ENCODE measurements at regions not wholly inside any gene's neighbourhood (a gene's known extent, or its start where the extent isn't known, plus 50 kb on each side); places are given as distances from the start of the nearest gene placed in this dataset.

DNA sequence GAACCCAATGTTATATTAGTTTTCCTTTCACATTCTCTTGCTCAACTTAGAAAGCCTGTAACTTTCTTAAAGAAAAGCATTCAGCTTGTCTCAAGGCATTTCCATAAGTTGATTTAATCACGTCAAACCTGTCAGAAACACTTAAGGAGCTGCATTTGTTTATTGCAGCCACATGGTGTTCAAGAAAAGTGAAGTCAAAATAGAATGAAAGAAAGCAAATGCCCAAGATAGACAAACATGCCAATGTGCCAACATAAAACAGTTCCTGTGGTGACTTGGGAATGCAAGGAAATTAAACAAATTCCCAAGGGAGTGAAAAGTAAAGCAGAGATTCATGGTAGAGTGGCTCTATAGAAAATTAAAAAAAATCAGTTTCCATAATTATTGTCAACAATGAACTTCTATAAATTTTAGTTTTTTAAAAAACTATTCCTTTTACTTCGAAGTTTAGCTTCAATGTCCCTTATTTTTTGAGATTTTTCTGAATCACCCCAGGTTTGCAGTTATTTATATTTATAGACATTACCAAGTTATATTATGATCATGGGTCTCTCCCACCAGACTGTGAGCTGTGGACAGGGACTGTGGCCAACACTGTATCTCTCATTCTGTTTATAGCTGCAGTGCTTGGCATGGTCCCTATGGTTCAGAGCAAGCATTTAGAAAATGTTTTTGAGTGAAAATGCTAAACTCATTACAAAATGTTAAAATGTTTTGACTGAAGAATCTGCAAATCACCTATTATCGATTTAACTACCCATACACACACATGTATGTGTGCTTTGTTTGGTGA lies 887.4 kb downstream of the REEP3 start:
- peaks cover 2% of the 10 kb centered on the region for H3K9me3 Mint-ChIP-seq (ENCODE audit: low read depth, unreplicated experiment)
- H3K27ac Mint-ChIP-seq (ENCODE audit: unreplicated experiment), result no peak overlapping the region
- H3K4me3 Mint-ChIP-seq (ENCODE audit: low read depth, unreplicated experiment), result no peak overlapping the region
- intact Hi-C loops (cut with micrococcal nuclease; ENCODE audit: unreplicated experiment), result no loop called here
- no peaks in the 10 kb centered on the region for H3K27me3 Mint-ChIP-seq (ENCODE audit: unreplicated experiment)
- DNase-seq, result no peak
- no peaks in the 10 kb centered on the region for H3K4me1 Mint-ChIP-seq (ENCODE audit: low read depth, unreplicated experiment)
- BruUV-seq (replicated peaks), result no TSS peak
- CTCF ChIA-PET, result interaction anchor here (0.7 kb wide), 2 partner anchors 853 to 1414 kb away, joined by 4 read pairs; no protein-coding TSS in a partner anchor
- no peaks in the 10 kb centered on the region for H3K36me3 Mint-ChIP-seq (ENCODE audit: insufficient read depth, unreplicated experiment)
- TF ChIP-seq CTCF (IDR thresholded peaks at IDR 0.05; ENCODE audit: unreplicated experiment), result no peak

GRCh38 chr10:64409349-64409748 lies 888.1 kb downstream of the REEP3 start:
- no peak overlapping the region for H3K27ac Mint-ChIP-seq (ENCODE audit: unreplicated experiment)
- CTCF ChIA-PET, result interaction anchor here (0.7 kb wide), 2 partner anchors 852 to 1413 kb away, joined by 4 read pairs; no protein-coding TSS in a partner anchor

GRCh38 chr10:64416011-64416410 lies 894.8 kb downstream of the REEP3 start:
- intact Hi-C loops (cut with micrococcal nuclease; ENCODE audit: unreplicated experiment), result no loop called here
- no peaks in the 10 kb centered on the region for H3K27me3 Mint-ChIP-seq (ENCODE audit: unreplicated experiment)
- CTCF ChIA-PET, result no interaction called here
- no peak overlapping the region for H3K4me3 Mint-ChIP-seq (ENCODE audit: low read depth, unreplicated experiment)
- no peaks in the 10 kb centered on the region for H3K9me3 Mint-ChIP-seq (ENCODE audit: low read depth, unreplicated experiment)
- H3K27ac Mint-ChIP-seq (ENCODE audit: unreplicated experiment), result no peak overlapping the region
- BruUV-seq (replicated peaks), result no TSS peak
- no peak for TF ChIP-seq CTCF (IDR thresholded peaks at IDR 0.05; ENCODE audit: unreplicated experiment)
- no peak for DNase-seq
- H3K36me3 Mint-ChIP-seq (ENCODE audit: insufficient read depth, unreplicated experiment), result no peaks in the 10 kb centered on the region
- no peaks in the 10 kb centered on the region for H3K4me1 Mint-ChIP-seq (ENCODE audit: low read depth, unreplicated experiment)

More at GRCh38 chr10:64409349-64409748, 888.1 kb downstream of the REEP3 start:
- intact Hi-C loops (cut with micrococcal nuclease; ENCODE audit: unreplicated experiment), result no loop called here
- TF ChIP-seq CTCF (IDR thresholded peaks at IDR 0.05; ENCODE audit: unreplicated experiment), result no peak
- DNase-seq, result no peak
- no peak overlapping the region for H3K4me3 Mint-ChIP-seq (ENCODE audit: low read depth, unreplicated experiment)
- H3K36me3 Mint-ChIP-seq (ENCODE audit: insufficient read depth, unreplicated experiment), result no peaks in the 10 kb centered on the region
- no peaks in the 10 kb centered on the region for H3K27me3 Mint-ChIP-seq (ENCODE audit: unreplicated experiment)
- no peaks in the 10 kb centered on the region for H3K4me1 Mint-ChIP-seq (ENCODE audit: low read depth, unreplicated experiment)
- BruUV-seq (replicated peaks), result no TSS peak
- H3K9me3 Mint-ChIP-seq (ENCODE audit: low read depth, unreplicated experiment), result peaks cover 2% of the 10 kb centered on the region

GRCh38 chr10:64419461-64419860 lies 898.3 kb downstream of the REEP3 start:
- CTCF ChIA-PET, result no interaction called here
- no peaks in the 10 kb centered on the region for H3K36me3 Mint-ChIP-seq (ENCODE audit: insufficient read depth, unreplicated experiment)
- H3K27ac Mint-ChIP-seq (ENCODE audit: unreplicated experiment), result no peak overlapping the region
- BruUV-seq (replicated peaks), result no TSS peak
- TF ChIP-seq CTCF (IDR thresholded peaks at IDR 0.05; ENCODE audit: unreplicated experiment), result no peak
- no peak overlapping the region for H3K4me3 Mint-ChIP-seq (ENCODE audit: low read depth, unreplicated experiment)
- H3K9me3 Mint-ChIP-seq (ENCODE audit: low read depth, unreplicated experiment), result no peaks in the 10 kb centered on the region
- no peaks in the 10 kb centered on the region for H3K4me1 Mint-ChIP-seq (ENCODE audit: low read depth, unreplicated experiment)
- intact Hi-C loops (cut with micrococcal nuclease; ENCODE audit: unreplicated experiment), result no loop called here
- no peak for DNase-seq
- no peaks in the 10 kb centered on the region for H3K27me3 Mint-ChIP-seq (ENCODE audit: unreplicated experiment)
